AG09309 (cell line): ENCODE measurements at regions not wholly inside any gene's neighbourhood (a gene's known extent, or its start where the extent isn't known, plus 50 kb on each side); places are given as distances from the start of the nearest gene placed in this dataset.
"Not testable (repeated sequence)": the region's sequence is repeated elsewhere in the genome, so short reads cannot be mapped to it uniquely, and the experiment has no call there.

Experiments used
- DNase-seq: peaks from one replicate; pipeline ENCODE4 v3.0.0-alpha.2; 2010; ENCODE audit warnings: low read depth
- H3K4me3 ChIP-seq: 2 replicates; pipeline ENCODE4 v1.5.1; 2011; ENCODE audit warnings: mild to moderate bottlenecking, low read depth, low read length, moderate library complexity; ENCODE audit not compliant: control insufficient read depth
- CTCF ChIP-seq: IDR thresholded peaks from 2 replicates; pipeline ENCODE4 v1.5.1; 2011; ENCODE audit warnings: mild to moderate bottlenecking, low read depth, low read length, inconsistent platforms; ENCODE audit not compliant: insufficient read depth, control insufficient read depth; ENCODE audit errors: missing control alignments

GRCh38 chr18:56436651-56437050, 201.7 kb downstream of the TXNL1 start:
- no peak for TF ChIP-seq CTCF
- no peak overlapping the region for H3K4me3 ChIP-seq
- DNase-seq = no peak

- no peak for DNase-seq
- TF ChIP-seq CTCF = no peak
- H3K4me3 ChIP-seq = no peak overlapping the region
Observed at GRCh38 chr18:56433919-56434318, 204.5 kb downstream of the TXNL1 start.

- no peak overlapping the region for H3K4me3 ChIP-seq
- no peak for DNase-seq
- TF ChIP-seq CTCF = no peak
Observed at GRCh38 chr18:56431551-56431950, 206.8 kb downstream of the TXNL1 start.

GRCh38 chr18:56423626-56424025, 214.8 kb downstream of the TXNL1 start:
- DNase-seq = no peak
- no peak for TF ChIP-seq CTCF
- H3K4me3 ChIP-seq = no peak overlapping the region

- no peak overlapping the region for H3K4me3 ChIP-seq
- no peak for DNase-seq
- no peak for TF ChIP-seq CTCF
Observed at GRCh38 chr18:56421647-56422046, 216.7 kb downstream of the TXNL1 start.

- DNase-seq, H3K4me3 ChIP-seq: not testable (repeated sequence)
Observed at GRCh38 chr18:56420868-56421267, 217.5 kb downstream of the TXNL1 start.

- no peak overlapping the region for H3K4me3 ChIP-seq
- DNase-seq = no peak
- no peak for TF ChIP-seq CTCF
Observed at GRCh38 chr18:56414357-56414756, 224.0 kb downstream of the TXNL1 start.
